Panc1 (cell line): ENCODE measurements at regions not wholly inside any gene's neighbourhood (a gene's known extent, or its start where the extent isn't known, plus 50 kb on each side); places are given as distances from the start of the nearest gene placed in this dataset.

Source experiments
- POLR2AphosphoS5 ChIP-seq: IDR thresholded peaks from 2 replicates; pipeline ENCODE4 v1.6.1; 2012; ENCODE audit warnings: mild to moderate bottlenecking, low read depth, low read length, moderate library complexity
- REST ChIP-seq, 2 experiments: IDR thresholded peaks; 2 replicates each; pipeline ENCODE4 v1.6.1; 2011 to 2012; ENCODE audit warnings: low read depth in 2 of 2, control low read depth in 1 of 2, low read length in 1 of 2, mild to moderate bottlenecking in 1 of 2, moderate library complexity in 1 of 2; ENCODE audit not compliant: insufficient read depth in 1 of 2

- TF ChIP-seq POLR2AphosphoS5 = no peak
- TF ChIP-seq REST (IDR thresholded peaks at IDR 0.05; ENCODE audit: insufficient read depth in 1 of 2, low read depth in 2 of 2, low read length in 1 of 2) = no peak
Observed at GRCh38 chr5:67695369-67695768, 498.8 kb upstream of the CD180 start.
